HG02884 (cell line): ENCODE measurements at regions not wholly inside any gene's neighbourhood (a gene's known extent, or its start where the extent isn't known, plus 50 kb on each side); places are given as distances from the start of the nearest gene placed in this dataset.

ENCODE experiments used
- ATAC-seq: cut with Tn5 transposase; IDR thresholded peaks from one replicate; pipeline ENCODE4 v1.9.1; 2021; ENCODE audit warnings: mild to moderate bottlenecking, moderate library complexity; ENCODE audit not compliant: unreplicated experiment

- no peak for ATAC-seq
These were observed 59.5 kb upstream of the CDCA7L start for GRCh38 chr7:22005151-22005550.

DNA sequence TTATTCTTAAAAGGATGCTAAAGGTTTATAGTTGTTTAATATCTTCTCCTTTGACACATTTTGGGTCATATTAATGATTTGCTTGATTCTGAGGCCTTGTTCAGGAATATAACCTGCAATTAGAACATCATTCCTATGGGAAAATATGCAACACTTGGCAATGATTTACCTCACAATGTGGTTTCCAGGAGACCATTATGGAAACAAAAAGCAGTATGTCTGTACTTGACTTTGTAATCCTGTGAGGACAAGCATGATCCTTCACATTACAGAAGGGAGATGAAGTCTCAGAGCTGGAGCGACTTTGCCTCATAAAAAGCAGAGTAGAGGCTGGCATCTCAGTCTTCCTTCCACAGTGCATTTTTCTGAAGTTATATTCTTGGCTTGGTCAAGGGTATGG is 57.0 kb upstream of the CDCA7L start:
- ATAC-seq = no peak

DNA sequence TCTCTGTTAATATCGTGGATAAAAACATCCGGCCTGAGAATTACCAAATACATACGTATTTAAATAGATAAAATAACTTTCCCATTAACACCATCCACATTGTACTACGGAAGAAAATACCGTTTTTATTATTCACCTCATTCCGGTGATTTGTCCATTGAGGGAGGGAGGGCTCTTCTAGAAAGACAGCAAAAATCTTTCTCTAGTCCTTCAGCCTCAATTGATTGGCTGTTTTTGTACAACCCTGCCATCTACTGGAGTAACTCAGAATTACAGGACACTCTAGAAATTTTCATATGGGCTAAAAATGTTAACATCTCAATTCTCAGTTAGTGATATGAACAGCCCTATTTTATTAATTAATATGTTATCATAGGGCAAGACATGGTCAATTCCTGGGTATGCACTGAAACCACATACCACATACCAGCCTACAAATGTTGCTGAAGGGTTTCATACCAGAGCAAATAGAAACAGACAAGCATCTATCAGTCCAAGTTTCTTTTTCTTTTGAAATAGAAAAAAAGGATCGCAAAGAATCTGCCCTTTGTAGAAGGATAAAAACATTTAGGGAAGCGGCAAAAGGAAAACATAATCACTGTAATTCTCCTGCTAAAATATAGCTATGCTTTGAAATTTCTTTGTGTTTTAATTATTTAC is 55.8 kb upstream of the CDCA7L start:
- ATAC-seq = peak; percentile 62

GRCh38 chr7:21999896-22000295 is 54.2 kb upstream of the CDCA7L start:
- ATAC-seq = no peak

DNA sequence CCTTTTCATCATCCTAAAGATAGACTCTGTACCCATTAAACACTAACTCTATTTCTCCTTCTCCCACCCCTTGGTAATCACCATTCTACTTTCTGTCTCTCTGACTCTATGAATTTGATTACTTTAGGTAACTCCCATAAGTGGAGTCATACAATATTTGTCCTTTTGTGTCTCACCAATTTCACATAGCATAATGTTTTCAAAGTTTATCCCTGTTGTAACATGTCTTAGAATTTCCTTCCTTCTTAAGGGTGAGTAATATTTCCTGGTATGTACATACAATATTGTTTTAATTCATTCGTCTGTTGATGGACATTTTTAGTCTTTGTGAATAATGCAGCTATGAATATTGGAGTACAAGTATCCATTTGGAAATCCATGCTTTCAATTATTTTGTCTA is 50.9 kb upstream of the CDCA7L start:
- no peak for ATAC-seq
